K562 (cell line): ENCODE measurements at regions not wholly inside any gene's neighbourhood (a gene's known extent, or its start where the extent isn't known, plus 50 kb on each side); places are given as distances from the start of the nearest gene placed in this dataset.

Experiments used
- ATAC-seq: fragments of 200-7000 bp; cut with Tn5 transposase; 3 replicates; pipeline ENCODE4 v1.9.1; 2020; ENCODE audit warnings: moderate library complexity
- BruUV-seq: library from RNA; stranded (reverse); fragments of 400-500 nt; replicated peaks from 2 replicates; lab custom pipeline; 2021; lab: Mats Ljungman, UMichigan
- CTCF ChIA-PET: fragments of 300-600 bp; formaldehyde crosslinking; extraction: SDS; loops from one replicate; lab custom pipeline; 2021; ENCODE audit warnings: low intra/inter-chr PET ratio; lab: Yijun Ruan, JAX
- POLR2A ChIA-PET: fragments of 300-600, 350-650 bp; sonication (Branson Sonifier 250); formaldehyde crosslinking; extraction: SDS; loops from one replicate; lab custom pipeline; 2021; ENCODE audit warnings: antibody characterized with exemption, inconsistent platforms; lab: Yijun Ruan, JAX
- DNase-seq, 4 experiments: peaks; one replicate each; pipeline versions ENCODE4 v3.0.0 to v3.0.0-alpha.2; 2011 to 2018; ENCODE audit warnings: low spot score in 3 of 4, mixed read lengths in 3 of 4; ENCODE audit errors: extremely low read depth in 1 of 4
- FAIRE-seq: peaks from 2 replicates; lab custom pipeline; 2011; peaks lifted over from hg19 to GRCh38; lab: Jason Lieb, UNC
- H2AFZ ChIP-seq: 2 replicates; pipeline ENCODE4 v1.6.0; 2011; ENCODE audit warnings: low read depth, low read length, control low read depth, inconsistent platforms
- H3K27ac ChIP-seq: fragments of 200-600 bp; 3 replicates; pipeline ENCODE4 v1.8.0; 2011; ENCODE audit warnings: low read depth, mild to moderate bottlenecking, control low read depth, inconsistent platforms, low read length, moderate library complexity, mixed read lengths; ENCODE audit errors: extremely low read depth
- H3K27me3 ChIP-seq, 2 experiments: fragments of 300-600 bp in 1 of 2; 2 replicates in 1 of 2; 3 replicates in 1 of 2; pipeline versions ENCODE4 v1.6.0 to v1.8.0; 2011; ENCODE audit warnings: inconsistent platforms in 2 of 2, low read length in 2 of 2, mild to moderate bottlenecking in 1 of 2, mixed read lengths in 1 of 2, moderate library complexity in 1 of 2; ENCODE audit not compliant: control insufficient read depth in 2 of 2, insufficient read depth in 2 of 2
- H3K36me3 ChIP-seq: fragments of 300-600 bp; 3 replicates; pipeline ENCODE4 v1.8.0; 2011; ENCODE audit warnings: mild to moderate bottlenecking, low read length, inconsistent platforms; ENCODE audit not compliant: control insufficient read depth, insufficient read depth
- H3K4me1 ChIP-seq, 2 experiments: fragments of 200-600 bp in 1 of 2; replicated peaks in 1 of 2; 2 replicates in 1 of 2; 3 replicates in 1 of 2; pipeline versions ENCODE4 v1.5.1 to v1.8.0; 2011; ENCODE audit warnings: inconsistent platforms in 2 of 2, low read length in 2 of 2, mild to moderate bottlenecking in 1 of 2, mixed read lengths in 1 of 2, moderate library complexity in 1 of 2; ENCODE audit not compliant: control insufficient read depth in 2 of 2, insufficient read depth in 2 of 2
- H3K4me2 ChIP-seq: 2 replicates; pipeline ENCODE4 v1.6.1; 2011; ENCODE audit warnings: low read length, control low read depth, inconsistent platforms, mixed read lengths; ENCODE audit not compliant: insufficient read depth
- H3K4me3 ChIP-seq: fragments of 200-600 bp; sonication (generic), shearing (Covaris generic); 2 replicates; pipeline ENCODE4 v1.5.1; 2016; ENCODE audit warnings: control low read depth, inconsistent platforms
- H3K79me2 ChIP-seq: fragments of 200-600 bp; 3 replicates; pipeline ENCODE4 v1.8.0; 2011; ENCODE audit warnings: low read length, inconsistent platforms; ENCODE audit not compliant: control insufficient read depth, insufficient read depth
- H3K9ac ChIP-seq, 2 experiments: 2 replicates each; pipeline versions ENCODE4 v1.6.0 to v1.6.1; 2011; ENCODE audit warnings: low read depth in 2 of 2, low read length in 2 of 2, control low read depth in 1 of 2, inconsistent platforms in 1 of 2, mild to moderate bottlenecking in 1 of 2, mixed read lengths in 1 of 2; ENCODE audit not compliant: insufficient read depth in 1 of 2
- H3K9me1 ChIP-seq: one replicate; pipeline ENCODE4 v1.6.0; 2011; ENCODE audit warnings: inconsistent platforms, mild to moderate bottlenecking, low read length, moderate library complexity; ENCODE audit not compliant: control insufficient read depth, insufficient read depth
- H3K9me3 ChIP-seq: replicated peaks from 2 replicates; pipeline ENCODE4 v1.5.1; 2011; ENCODE audit warnings: low read depth, low read length, inconsistent platforms; ENCODE audit not compliant: control insufficient read depth, insufficient read depth
- H4K20me1 ChIP-seq: replicated peaks from 2 replicates; pipeline ENCODE4 v1.6.1; 2011; ENCODE audit warnings: low read length, inconsistent platforms, mixed read lengths; ENCODE audit not compliant: control insufficient read depth, insufficient read depth
- C11orf30 ChIP-seq: fragments of 450-650 bp; IDR thresholded peaks from 2 replicates; pipeline ENCODE4 v1.6.1; 2016; ENCODE audit warnings: low read depth, mild to moderate bottlenecking
- CBX8 ChIP-seq: fragments of 200-600 bp; sonication (generic); IDR thresholded peaks from 2 replicates; pipeline ENCODE4 v1.6.1; 2012; ENCODE audit warnings: borderline replicate concordance, mixed run types, low read depth, mild to moderate bottlenecking, moderate library complexity, mixed read lengths, low read length, control low read depth, inconsistent platforms; ENCODE audit not compliant: poor library complexity, severe bottlenecking; ENCODE audit errors: extremely low read depth
- DPF2 ChIP-seq: fragments of 450-650 bp; IDR thresholded peaks from 2 replicates; pipeline ENCODE4 v1.6.1; 2016
- FOXM1 ChIP-seq, 2 experiments: fragments of 450-650 bp in 1 of 2; sonication (generic) in 1 of 2; formaldehyde crosslinking in 1 of 2; IDR thresholded peaks; 2 replicates each; pipeline versions ENCODE4 v1.6.1 to v1.9.0; 2017 to 2022; ENCODE audit warnings: low read depth in 2 of 2, mild to moderate bottlenecking in 2 of 2, missing genetic modification reagents in 1 of 2, moderate library complexity in 1 of 2
- KDM2B ChIP-seq: fragments of 250-450 bp; sonication (Bioruptor Pico); IDR thresholded peaks from 2 replicates; pipeline ENCODE4 v1.8.0; 2021; ENCODE audit warnings: mild to moderate bottlenecking, moderate library complexity
- NCOR1 ChIP-seq: fragments of 450-650 bp; IDR thresholded peaks from 2 replicates; pipeline ENCODE4 v1.6.1; 2016; ENCODE audit warnings: mild to moderate bottlenecking, moderate library complexity
- WHSC1 ChIP-seq: IDR thresholded peaks from one replicate; pipeline ENCODE4 v1.6.1; 2012; ENCODE audit warnings: low read length, control low read depth, inconsistent platforms
- ZNF124 ChIP-seq: sonication (generic); formaldehyde crosslinking; IDR thresholded peaks from 2 replicates; pipeline ENCODE4 v1.8.1; 2022; ENCODE audit warnings: missing genetic modification reagents
- ZNF175 ChIP-seq: fragments of 200-800 bp; sonication (Bioruptor generic); IDR thresholded peaks from 2 replicates; pipeline ENCODE4 v1.6.1; 2016; ENCODE audit warnings: low read depth, mild to moderate bottlenecking, missing genetic modification characterization, missing compliant biosample characterization
- ZNF263 ChIP-seq: sonication (generic); formaldehyde crosslinking; IDR thresholded peaks from 2 replicates; pipeline ENCODE4 v1.8.0; 2022; ENCODE audit warnings: mild to moderate bottlenecking, missing genetic modification reagents, borderline replicate concordance
- ZNF280A ChIP-seq: fragments of 450-650 bp; IDR thresholded peaks from 2 replicates; pipeline ENCODE4 v1.6.1; 2018; ENCODE audit warnings: mild to moderate bottlenecking, low read depth; ENCODE audit not compliant: partially characterized antibody
- ZNF354B ChIP-seq: fragments of 250-450 bp; sonication (Bioruptor Pico); IDR thresholded peaks from 2 replicates; pipeline ENCODE4 v1.4.0; 2020
- ZNF644 ChIP-seq: fragments of 200-800 bp; sonication (Bioruptor generic); IDR thresholded peaks from 2 replicates; pipeline ENCODE4 v1.6.1; 2016; ENCODE audit warnings: low read depth, missing genetic modification characterization, missing compliant biosample characterization
- WGBS: fragments of 100-300 bp; shearing (Covaris generic); methylation state at CpG from one replicate; pipeline ENCODE4 v1.1.6; 2016; ENCODE audit warnings: low coverage, mixed read lengths; ENCODE audit not compliant: insufficient coverage; ENCODE audit errors: missing lambda C conversion rate; 5-methylcytosine and 5-hydroxymethylcytosine counted together
- in situ Hi-C: fragments of 300-500 bp; cut with MboI; formaldehyde crosslinking; loops from 4 replicates; pipeline ENCODE4 v1.15.0; 2018; ENCODE audit warnings: inconsistent platforms, mixed read lengths
- intact Hi-C: fragments of 100-400 bp; cut with micrococcal nuclease; formaldehyde crosslinking; loops from 2 replicates; pipeline ENCODE4 v1.14.2; 2022
- TF ChIP-seq, protein P1 (sequence below): fragments of 250-450 bp; sonication (Bioruptor Pico); IDR thresholded peaks from 2 replicates; pipeline ENCODE4 v1.5.0; 2020; ENCODE audit warnings: mild to moderate bottlenecking

- POLR2A ChIA-PET: no interaction called here
- intact Hi-C loops: no loop called here
- ATAC-seq (no peak), FAIRE-seq (no peak), DNase-seq (no peak)
- Histone ChIP-seq H3K4me2 (no peak overlapping the region), H3K9me3 (no peaks in the 10 kb centered on the region; the same call in 1 of the 2 replicates), H2AFZ (no peak overlapping the region), H3K36me3 (no peaks in the 10 kb centered on the region), H3K9me1 (no peaks in the 10 kb centered on the region), H3K9ac (no peak overlapping the region), H3K27me3 (no peaks in the 10 kb centered on the region), H3K4me3 (no peak overlapping the region), H3K79me2 (no peaks in the 10 kb centered on the region), H4K20me1 (no peaks in the 10 kb centered on the region), H3K27ac (no peak overlapping the region), H3K4me1 (no peaks in the 10 kb centered on the region)
- no peak for TF ChIP-seq NCOR1
- BruUV-seq: no TSS peak
- CTCF ChIA-PET: no interaction called here
- 0% methylated on average over 2 of the region's 2 CpGs for WGBS
- in situ Hi-C loops: no loop called here
Measured at GRCh38 chr7:17622451-17622850, 317.8 kb downstream of the SNX13 start.

DNA sequence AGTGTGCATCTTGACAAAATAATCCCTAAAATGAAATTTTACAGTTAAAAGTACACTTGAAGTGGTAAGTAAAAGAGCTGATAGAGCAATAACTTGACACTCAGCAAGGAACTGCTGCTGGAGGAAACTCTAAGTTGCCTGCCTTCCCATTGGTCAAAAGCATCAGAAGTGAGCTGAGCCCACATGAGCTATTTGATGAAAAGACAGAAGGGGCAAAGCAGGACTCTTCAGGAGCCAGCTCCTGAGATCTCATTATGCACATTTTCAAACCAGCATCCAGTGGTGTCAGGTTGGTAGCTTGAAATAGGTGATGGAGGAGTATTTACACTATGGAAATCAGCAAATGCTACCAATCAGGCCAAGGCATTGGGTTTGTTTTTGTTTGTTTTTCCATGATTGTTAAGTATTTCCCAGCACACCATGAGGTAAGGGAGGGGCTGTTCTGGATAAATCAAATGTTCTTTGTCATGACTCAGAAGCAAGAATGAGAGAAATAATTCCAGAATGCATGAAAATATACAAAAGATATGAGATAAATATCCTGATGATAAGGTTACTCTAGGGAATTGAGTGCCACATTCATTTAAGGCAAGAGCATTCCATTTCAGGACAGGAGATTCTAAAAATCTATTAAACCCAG lies 316.6 kb downstream of the SNX13 start:
- H4K20me1 ChIP-seq: no peaks in the 10 kb centered on the region
- no peaks in the 10 kb centered on the region for H3K36me3 ChIP-seq
- H2AFZ ChIP-seq: no peak overlapping the region
- no peak overlapping the region for H3K4me2 ChIP-seq
- H3K79me2 ChIP-seq: no peaks in the 10 kb centered on the region
- FAIRE-seq: no peak
- no peak for DNase-seq
- H3K4me1 ChIP-seq: no peaks in the 10 kb centered on the region
- no peak overlapping the region for H3K9ac ChIP-seq
- POLR2A ChIA-PET: no interaction called here
- no peak for ATAC-seq
- no peak overlapping the region for H3K4me3 ChIP-seq
- no peaks in the 10 kb centered on the region for H3K27me3 ChIP-seq
- no peaks in the 10 kb centered on the region; the same call in 1 of the 2 replicates for H3K9me3 ChIP-seq
- in situ Hi-C loops: no loop called here
- no peaks in the 10 kb centered on the region for H3K9me1 ChIP-seq
- no peak overlapping the region for H3K27ac ChIP-seq
- CTCF ChIA-PET: no interaction called here
- intact Hi-C loops: no loop called here
- no TSS peak for BruUV-seq
- TF ChIP-seq WHSC1 (no peak), ZNF354B (CRISPR knock-in tag) (no peak), FOXM1 (IDR thresholded peaks at IDR 0.05; ENCODE audit: low read depth) (no peak), FOXM1 (CRISPR knock-in tag; IDR thresholded peaks at IDR 0.05; ENCODE audit: low read depth) (no peak), DPF2 (no peak), ZNF644 (tag) (no peak), ZNF280A (no peak), ZNF263 (CRISPR knock-in tag) (no peak), CBX8 (no peak), C11orf30 (no peak), ZNF124 (CRISPR knock-in tag) (no peak), KDM2B (CRISPR knock-in tag) (no peak), ZNF175 (no peak)
- TF ChIP-seq, protein P1, sequence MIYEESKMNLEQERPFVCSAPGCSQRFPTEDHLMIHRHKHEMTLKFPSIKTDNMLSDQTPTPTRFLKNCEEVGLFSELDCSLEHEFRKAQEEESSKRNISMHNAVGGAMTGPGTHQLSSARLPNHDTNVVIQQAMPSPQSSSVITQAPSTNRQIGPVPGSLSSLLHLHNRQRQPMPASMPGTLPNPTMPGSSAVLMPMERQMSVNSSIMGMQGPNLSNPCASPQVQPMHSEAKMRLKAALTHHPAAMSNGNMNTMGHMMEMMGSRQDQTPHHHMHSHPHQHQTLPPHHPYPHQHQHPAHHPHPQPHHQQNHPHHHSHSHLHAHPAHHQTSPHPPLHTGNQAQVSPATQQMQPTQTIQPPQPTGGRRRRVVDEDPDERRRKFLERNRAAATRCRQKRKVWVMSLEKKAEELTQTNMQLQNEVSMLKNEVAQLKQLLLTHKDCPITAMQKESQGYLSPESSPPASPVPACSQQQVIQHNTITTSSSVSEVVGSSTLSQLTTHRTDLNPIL: no peak
